ENCODE measurements at regions not wholly inside any gene's neighbourhood (a gene's known extent, or its start where the extent isn't known, plus 50 kb on each side); places are given as distances from the start of the nearest gene placed in this dataset.

GRCh38 chr1:9179463-9180110 is 50.7 kb upstream of the GPR157 start:
- DNase-seq = no peak

- no peak for DNase-seq
Measured at GRCh38 chr1:9180111-9180819, 51.4 kb upstream of the GPR157 start.

DNA sequence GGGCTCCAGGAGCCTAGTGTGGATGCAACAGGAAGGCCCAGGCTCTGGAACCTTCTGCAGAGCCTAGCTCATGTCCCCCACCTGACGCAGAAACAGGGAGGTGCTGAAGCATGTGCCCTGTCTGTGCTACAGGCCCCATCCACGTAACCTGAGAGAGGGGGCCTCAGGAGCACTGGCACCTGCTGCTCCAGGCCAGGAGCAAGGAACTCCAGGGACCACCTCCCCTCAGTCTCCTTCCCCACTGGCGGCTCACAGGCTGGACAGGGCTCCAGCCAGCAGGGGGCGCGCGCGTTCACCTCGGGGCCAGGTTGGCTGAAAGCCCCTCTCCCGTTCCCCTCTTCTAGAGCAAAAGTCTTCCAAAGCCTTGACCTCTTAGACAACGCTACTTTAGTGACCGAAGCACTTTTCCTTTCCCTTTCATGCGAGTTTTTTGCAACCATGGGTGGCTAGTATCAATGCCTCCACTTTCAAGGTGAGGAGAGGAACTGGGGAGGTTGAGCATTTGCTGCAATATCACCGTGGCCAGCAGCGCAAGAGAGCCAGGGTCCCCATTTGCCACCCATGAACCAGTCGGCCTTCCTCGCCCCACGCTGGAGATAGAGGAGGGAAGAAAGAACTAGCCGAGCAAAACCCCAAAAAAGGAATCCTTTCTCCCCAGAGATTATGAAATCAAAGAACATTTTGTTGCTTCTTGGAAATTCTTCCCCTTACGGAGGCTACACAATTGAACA is 52.4 kb upstream of the GPR157 start:
- peak; percentile 97 for DNase-seq

DNA sequence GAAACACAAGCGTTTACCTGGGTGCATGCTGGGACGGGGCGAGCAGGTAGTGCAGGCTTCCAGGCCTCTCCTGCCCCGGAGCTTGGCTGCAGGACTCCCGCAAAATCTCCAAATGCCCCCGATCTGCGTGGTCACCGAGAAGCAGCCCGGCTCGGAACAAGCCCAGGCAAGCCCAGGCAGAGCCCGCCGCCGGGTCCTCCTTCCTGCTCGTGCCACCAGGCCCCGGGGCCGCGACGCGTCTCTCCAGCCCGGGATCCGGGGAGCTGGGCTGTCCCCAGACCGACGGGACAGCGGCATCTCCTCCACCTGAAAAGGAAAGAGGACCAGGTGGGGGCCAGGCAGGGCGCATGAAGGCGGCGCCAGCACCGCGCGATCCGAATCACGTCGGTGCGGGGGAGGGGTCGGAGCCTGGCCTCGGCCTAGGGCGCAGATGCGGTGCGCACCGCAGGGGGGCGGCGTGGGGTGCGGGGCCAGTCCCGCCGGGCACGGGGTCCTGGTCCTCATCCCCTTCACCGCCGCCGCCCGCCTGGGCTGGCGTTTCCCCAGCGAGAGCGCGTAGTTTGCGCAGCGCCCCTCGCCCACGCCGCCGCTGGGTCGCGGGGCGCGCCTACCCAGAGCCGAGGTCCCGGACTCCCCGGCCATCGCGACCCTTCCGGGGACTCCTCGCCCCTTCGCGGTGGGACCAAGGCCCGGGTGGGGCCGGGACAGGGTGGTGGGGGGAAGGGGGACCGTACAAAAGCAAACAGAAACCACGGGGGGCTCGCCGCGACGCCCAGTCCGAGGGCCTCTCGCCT is 52.4 kb upstream of the H6PD start:
- DNase-seq = peak; percentile 69

DNA sequence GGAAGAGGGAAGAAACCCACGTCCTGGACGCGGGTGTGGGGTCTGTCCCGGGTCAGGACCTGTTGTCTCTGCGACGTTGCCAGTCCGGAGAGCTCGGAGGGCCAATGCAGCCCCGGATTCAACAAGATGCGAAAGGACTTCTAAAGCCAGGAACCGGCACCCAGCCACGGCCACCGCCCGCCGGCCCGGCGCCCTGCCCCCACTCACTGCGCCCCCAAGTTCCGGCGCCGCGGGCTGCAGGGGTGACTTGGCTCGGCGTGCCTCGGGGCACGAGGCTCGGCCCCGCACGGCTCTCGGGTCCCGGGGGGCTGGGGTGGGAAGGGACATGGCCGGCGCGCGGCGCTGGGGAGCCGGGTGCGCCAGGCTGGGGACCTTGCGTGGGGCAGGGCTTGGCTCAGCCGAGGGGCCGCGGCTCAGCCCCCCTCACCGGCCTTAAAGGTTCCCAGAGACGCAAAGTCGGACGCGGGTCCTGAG is 51.8 kb upstream of the H6PD start:
- DNase-seq = no peak

- no peak for DNase-seq
Measured at GRCh38 chr1:9183441-9183840, 51.1 kb upstream of the H6PD start.

- no peak for DNase-seq
Measured at GRCh38 chr1:9183898-9184297, 50.7 kb upstream of the H6PD start.

DNA sequence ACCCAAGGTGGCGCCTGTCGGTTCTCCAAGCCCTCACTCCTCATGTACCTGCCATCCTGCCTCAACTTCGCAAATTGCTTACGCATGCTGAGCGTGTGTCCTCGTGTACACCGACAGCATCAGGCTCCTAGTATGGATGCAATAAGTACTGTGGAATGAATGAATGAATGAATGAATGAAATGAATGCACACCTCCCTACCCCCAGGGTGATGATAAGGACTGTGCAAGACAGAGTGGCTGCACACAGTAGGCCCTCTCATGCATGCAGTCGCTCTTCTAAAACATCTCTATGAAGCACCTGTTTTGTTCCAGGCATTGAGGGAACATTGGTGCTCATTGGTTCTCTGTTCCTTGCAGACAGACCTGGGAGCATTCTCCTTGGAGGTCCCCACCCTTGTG is 49.8 kb upstream of the H6PD start:
- no peak for DNase-seq

All from activated CD8-positive, alpha-beta memory T cell treated with anti-CD3 and anti-CD28 coated beads, Interleukin-2, amount 50 U/mL, for 48 hours (primary cell).